ENCODE measurements at regions not wholly inside any gene's neighbourhood (a gene's known extent, or its start where the extent isn't known, plus 50 kb on each side); places are given as distances from the start of the nearest gene placed in this dataset.

GRCh38 chr9:100880284-100880683, 148.2 kb upstream of the PLPPR1 start:
- ATAC-seq: no peak
- Mint-ChIP-seq H3K4me3 (no peak overlapping the region), H3K36me3 (no peaks in the 10 kb centered on the region), H3K27me3 (no peaks in the 10 kb centered on the region), H3K4me1 (ENCODE audit: low read depth in 2 of 2) (no peaks in the 10 kb centered on the region), H3K27ac (no peak overlapping the region), H3K9me3 (peaks cover 3% of the 10 kb centered on the region)
- no peak for DNase-seq (ENCODE audit: low spot score)

- no peak for DNase-seq (ENCODE audit: low spot score)
- Mint-ChIP-seq H3K4me3 (no peak overlapping the region), H3K36me3 (no peaks in the 10 kb centered on the region), H3K27ac (no peak overlapping the region), H3K9me3 (no peaks in the 10 kb centered on the region), H3K4me1 (ENCODE audit: low read depth in 2 of 2) (no peaks in the 10 kb centered on the region), H3K27me3 (no peaks in the 10 kb centered on the region)
- no peak for ATAC-seq
These were observed 144.0 kb upstream of the PLPPR1 start for GRCh38 chr9:100884518-100884917.

GRCh38 chr9:100890321-100890720, 138.2 kb upstream of the PLPPR1 start:
- no peak for DNase-seq (ENCODE audit: low spot score)
- no peaks in the 10 kb centered on the region for H3K4me1 Mint-ChIP-seq (ENCODE audit: low read depth in 2 of 2)
- no peak for ATAC-seq
- H3K9me3 Mint-ChIP-seq: peaks cover 3% of the 10 kb centered on the region
- H3K36me3 Mint-ChIP-seq: no peaks in the 10 kb centered on the region
- no peaks in the 10 kb centered on the region for H3K27me3 Mint-ChIP-seq
- no peak overlapping the region for H3K4me3 Mint-ChIP-seq
- H3K27ac Mint-ChIP-seq: no peak overlapping the region

GRCh38 chr9:100911273-100911672, 117.3 kb upstream of the PLPPR1 start:
- H3K4me3 Mint-ChIP-seq: no peak overlapping the region
- no peak overlapping the region for H3K27ac Mint-ChIP-seq
- no peak for DNase-seq (ENCODE audit: low spot score)
- H3K9me3 Mint-ChIP-seq: peaks cover 6% of the 10 kb centered on the region
- H3K4me1 Mint-ChIP-seq (ENCODE audit: low read depth in 2 of 2): no peaks in the 10 kb centered on the region
- no peaks in the 10 kb centered on the region for H3K27me3 Mint-ChIP-seq
- no peaks in the 10 kb centered on the region for H3K36me3 Mint-ChIP-seq
- ATAC-seq: no peak

- Mint-ChIP-seq H3K9me3 (peaks cover 6% of the 10 kb centered on the region), H3K27me3 (no peaks in the 10 kb centered on the region), H3K4me3 (no peak overlapping the region), H3K27ac (no peak overlapping the region), H3K4me1 (ENCODE audit: low read depth in 2 of 2) (no peaks in the 10 kb centered on the region), H3K36me3 (no peaks in the 10 kb centered on the region)
- ATAC-seq (no peak), DNase-seq (ENCODE audit: low spot score) (no peak)
These were observed 115.3 kb upstream of the PLPPR1 start for GRCh38 chr9:100913257-100913656.

GRCh38 chr9:100914266-100914665, 114.3 kb upstream of the PLPPR1 start:
- ATAC-seq (peak in 1 of 2 donors; percentile 24), DNase-seq (ENCODE audit: low spot score) (no peak)
- H3K36me3 Mint-ChIP-seq: no peaks in the 10 kb centered on the region
- H3K27me3 Mint-ChIP-seq: no peaks in the 10 kb centered on the region
- H3K4me3 Mint-ChIP-seq: no peak overlapping the region
- H3K4me1 Mint-ChIP-seq (ENCODE audit: low read depth in 2 of 2): no peaks in the 10 kb centered on the region
- no peak overlapping the region for H3K27ac Mint-ChIP-seq
- peaks cover 9% of the 10 kb centered on the region for H3K9me3 Mint-ChIP-seq

GRCh38 chr9:100919506-100919905, 109.0 kb upstream of the PLPPR1 start:
- ATAC-seq: no peak
- Mint-ChIP-seq H3K4me1 (ENCODE audit: low read depth in 2 of 2) (no peaks in the 10 kb centered on the region), H3K27me3 (no peaks in the 10 kb centered on the region), H3K9me3 (peaks cover 14% of the 10 kb centered on the region), H3K27ac (no peak overlapping the region), H3K4me3 (no peak overlapping the region), H3K36me3 (no peaks in the 10 kb centered on the region)
- DNase-seq (ENCODE audit: low spot score): no peak

GRCh38 chr9:100926366-100926765, 102.2 kb upstream of the PLPPR1 start:
- no peak for ATAC-seq
- no peak overlapping the region for H3K27ac Mint-ChIP-seq
- no peaks in the 10 kb centered on the region for H3K36me3 Mint-ChIP-seq
- H3K27me3 Mint-ChIP-seq: no peaks in the 10 kb centered on the region
- DNase-seq (ENCODE audit: low spot score): no peak
- no peaks in the 10 kb centered on the region for H3K4me1 Mint-ChIP-seq (ENCODE audit: low read depth in 2 of 2)
- H3K9me3 Mint-ChIP-seq: peaks cover 4% of the 10 kb centered on the region
- no peak overlapping the region for H3K4me3 Mint-ChIP-seq

- H3K9me3 Mint-ChIP-seq: peaks cover 4% of the 10 kb centered on the region
- H3K36me3 Mint-ChIP-seq: no peaks in the 10 kb centered on the region
- H3K27me3 Mint-ChIP-seq: no peaks in the 10 kb centered on the region
- DNase-seq (ENCODE audit: low spot score) (no peak), ATAC-seq (no peak)
- no peak overlapping the region for H3K4me3 Mint-ChIP-seq
- H3K27ac Mint-ChIP-seq: no peak overlapping the region
- no peaks in the 10 kb centered on the region for H3K4me1 Mint-ChIP-seq (ENCODE audit: low read depth in 2 of 2)
These were observed 100.8 kb upstream of the PLPPR1 start for GRCh38 chr9:100927763-100928162.

GRCh38 chr9:100933656-100934055, 94.9 kb upstream of the PLPPR1 start:
- Mint-ChIP-seq H3K4me3 (no peak overlapping the region), H3K4me1 (ENCODE audit: low read depth in 2 of 2) (no peaks in the 10 kb centered on the region), H3K27me3 (no peaks in the 10 kb centered on the region), H3K27ac (no peak overlapping the region), H3K36me3 (no peaks in the 10 kb centered on the region), H3K9me3 (peaks cover 12% of the 10 kb centered on the region)
- DNase-seq (ENCODE audit: low spot score) (no peak), ATAC-seq (no peak)

- H3K4me1 Mint-ChIP-seq (ENCODE audit: low read depth in 2 of 2): no peaks in the 10 kb centered on the region
- no peak for ATAC-seq
These were observed 91.1 kb upstream of the PLPPR1 start for GRCh38 chr9:100937382-100937781.

GRCh38 chr9:100938507-100938906, 90.0 kb upstream of the PLPPR1 start:
- ATAC-seq (no peak), DNase-seq (ENCODE audit: low spot score) (no peak)
- H3K27ac Mint-ChIP-seq: no peak overlapping the region

More at GRCh38 chr9:100937382-100937781, 91.1 kb upstream of the PLPPR1 start:
- H3K36me3 Mint-ChIP-seq: no peaks in the 10 kb centered on the region
- H3K9me3 Mint-ChIP-seq: peaks cover 13% of the 10 kb centered on the region
- H3K27me3 Mint-ChIP-seq: no peaks in the 10 kb centered on the region
- DNase-seq (ENCODE audit: low spot score): no peak
- H3K4me3 Mint-ChIP-seq: no peak overlapping the region
- no peak overlapping the region for H3K27ac Mint-ChIP-seq

GRCh38 chr9:100939636-100940035, 88.9 kb upstream of the PLPPR1 start:
- H3K9me3 Mint-ChIP-seq: peaks cover 12% of the 10 kb centered on the region
- no peak for DNase-seq (ENCODE audit: low spot score)
- H3K4me3 Mint-ChIP-seq: no peak overlapping the region
- ATAC-seq: no peak
- H3K27me3 Mint-ChIP-seq: no peaks in the 10 kb centered on the region
- no peaks in the 10 kb centered on the region for H3K4me1 Mint-ChIP-seq (ENCODE audit: low read depth in 2 of 2)
- no peaks in the 10 kb centered on the region for H3K36me3 Mint-ChIP-seq
- H3K27ac Mint-ChIP-seq: no peak overlapping the region

More at GRCh38 chr9:100938507-100938906, 90.0 kb upstream of the PLPPR1 start:
- Mint-ChIP-seq H3K4me1 (ENCODE audit: low read depth in 2 of 2) (no peaks in the 10 kb centered on the region), H3K9me3 (peaks cover 11% of the 10 kb centered on the region), H3K4me3 (no peak overlapping the region), H3K36me3 (no peaks in the 10 kb centered on the region), H3K27me3 (no peaks in the 10 kb centered on the region)

- peaks cover 5% of the 10 kb centered on the region for H3K9me3 Mint-ChIP-seq
- H3K27me3 Mint-ChIP-seq: no peaks in the 10 kb centered on the region
- no peaks in the 10 kb centered on the region for H3K4me1 Mint-ChIP-seq (ENCODE audit: low read depth in 2 of 2)
- DNase-seq (ENCODE audit: low spot score): no peak
- H3K4me3 Mint-ChIP-seq: no peak overlapping the region
- H3K36me3 Mint-ChIP-seq: no peaks in the 10 kb centered on the region
- no peak for ATAC-seq
- no peak overlapping the region for H3K27ac Mint-ChIP-seq
These were observed 69.3 kb upstream of the PLPPR1 start for GRCh38 chr9:100959226-100959625.
